ENCODE measurements at regions not wholly inside any gene's neighbourhood (a gene's known extent, or its start where the extent isn't known, plus 50 kb on each side); places are given as distances from the start of the nearest gene placed in this dataset.

DNA sequence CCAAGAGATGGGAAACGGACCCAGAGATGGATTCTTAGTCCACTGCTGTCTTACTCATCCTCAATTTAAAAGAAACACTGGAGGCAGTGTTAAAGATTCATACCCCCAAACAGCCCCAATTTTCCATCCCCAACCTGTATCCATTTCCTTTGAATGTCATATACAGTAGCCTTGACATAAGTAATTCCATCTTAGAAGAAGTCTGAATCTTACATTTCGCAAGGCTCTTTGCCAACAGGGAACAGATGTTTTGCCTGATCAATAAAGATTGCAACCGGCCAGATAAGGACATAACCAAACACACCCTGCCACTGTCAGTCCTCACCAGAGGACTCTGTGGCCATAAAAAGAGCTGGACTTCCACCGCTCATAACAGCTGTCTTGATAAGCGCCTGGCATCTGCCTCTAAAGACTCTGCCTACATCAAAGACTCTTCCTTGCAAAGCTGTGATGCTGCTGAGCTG is 59.0 kb upstream of the MED9 start:
- no peak for DNase-seq

- DNase-seq: no peak
Observed at GRCh38 chr17:17419166-17419565, 57.6 kb upstream of the MED9 start.

DNA sequence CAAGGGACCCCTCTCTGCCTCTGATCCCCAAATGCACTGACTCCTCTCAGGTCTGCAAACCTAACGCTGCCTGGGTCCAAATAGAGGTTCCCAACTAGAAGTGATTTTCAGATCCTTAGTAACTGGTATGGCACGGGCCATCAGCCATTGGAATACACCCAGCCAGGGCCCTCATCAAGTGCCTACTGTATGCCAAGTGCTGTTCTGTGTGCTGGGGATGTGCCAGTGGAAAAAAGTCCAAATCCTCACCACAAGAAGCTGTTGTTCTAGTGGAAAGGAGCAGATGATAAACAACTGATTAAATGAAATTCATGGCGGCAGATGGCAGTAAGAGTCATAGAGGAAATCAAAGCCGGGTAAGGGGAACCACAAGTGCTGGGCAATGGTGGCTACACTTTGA is 57.2 kb upstream of the MED9 start:
- DNase-seq: no peak

DNA sequence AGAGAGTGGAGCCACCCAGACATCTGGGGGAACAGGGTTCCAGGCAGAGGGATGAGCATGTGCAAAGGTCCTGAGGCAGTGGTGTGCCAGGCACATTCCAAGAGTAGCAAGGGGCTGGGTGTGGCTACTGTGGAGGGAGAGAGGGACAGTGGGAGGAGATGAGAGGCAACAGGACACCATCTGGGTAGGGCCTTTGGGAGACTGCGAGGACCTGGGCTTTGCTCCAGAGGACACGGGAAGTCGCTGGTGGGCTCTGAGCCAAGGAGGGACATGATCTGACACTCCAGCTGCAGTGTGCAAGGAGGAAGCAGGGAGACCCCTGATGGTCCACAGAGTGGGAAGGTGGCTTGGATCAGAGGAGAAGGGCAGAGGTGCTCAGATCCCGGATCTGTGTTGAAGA is 56.7 kb upstream of the MED9 start:
- DNase-seq: no peak

DNA sequence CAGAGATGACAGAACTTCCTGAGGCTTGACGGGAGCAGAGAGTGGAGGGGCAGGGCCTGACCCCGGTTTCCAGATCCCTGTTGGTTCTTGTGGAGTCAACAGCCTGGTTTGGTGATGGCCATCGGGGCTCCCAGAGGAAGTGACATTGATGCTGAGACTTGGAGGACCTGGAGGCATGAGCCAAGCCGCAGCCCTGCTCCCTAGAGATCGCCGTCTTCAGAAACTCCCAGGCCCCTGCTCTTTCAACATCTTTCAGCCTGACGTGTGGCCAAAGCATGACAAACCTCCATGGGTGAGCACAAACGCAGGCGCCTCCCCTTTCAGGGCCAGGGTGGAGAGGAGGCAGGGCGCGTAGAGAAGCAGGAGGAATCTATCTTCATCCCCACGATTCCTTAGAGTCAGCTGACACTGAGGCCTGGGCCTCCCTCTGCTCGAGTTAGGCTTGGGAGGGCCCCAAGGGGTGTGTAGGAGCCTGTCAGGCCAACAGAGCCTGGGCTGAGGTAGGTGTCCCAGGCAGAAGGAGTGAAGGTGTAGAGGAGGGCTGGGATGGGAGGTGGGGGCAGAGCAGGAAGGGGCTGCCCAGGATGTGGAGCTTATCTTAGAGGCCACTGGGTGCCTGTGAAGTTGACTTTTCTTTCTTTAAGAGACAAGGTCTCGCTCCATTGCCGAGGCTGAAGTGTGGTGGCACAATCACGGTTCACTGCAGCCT is 56.1 kb upstream of the MED9 start:
- no peak for DNase-seq

DNA sequence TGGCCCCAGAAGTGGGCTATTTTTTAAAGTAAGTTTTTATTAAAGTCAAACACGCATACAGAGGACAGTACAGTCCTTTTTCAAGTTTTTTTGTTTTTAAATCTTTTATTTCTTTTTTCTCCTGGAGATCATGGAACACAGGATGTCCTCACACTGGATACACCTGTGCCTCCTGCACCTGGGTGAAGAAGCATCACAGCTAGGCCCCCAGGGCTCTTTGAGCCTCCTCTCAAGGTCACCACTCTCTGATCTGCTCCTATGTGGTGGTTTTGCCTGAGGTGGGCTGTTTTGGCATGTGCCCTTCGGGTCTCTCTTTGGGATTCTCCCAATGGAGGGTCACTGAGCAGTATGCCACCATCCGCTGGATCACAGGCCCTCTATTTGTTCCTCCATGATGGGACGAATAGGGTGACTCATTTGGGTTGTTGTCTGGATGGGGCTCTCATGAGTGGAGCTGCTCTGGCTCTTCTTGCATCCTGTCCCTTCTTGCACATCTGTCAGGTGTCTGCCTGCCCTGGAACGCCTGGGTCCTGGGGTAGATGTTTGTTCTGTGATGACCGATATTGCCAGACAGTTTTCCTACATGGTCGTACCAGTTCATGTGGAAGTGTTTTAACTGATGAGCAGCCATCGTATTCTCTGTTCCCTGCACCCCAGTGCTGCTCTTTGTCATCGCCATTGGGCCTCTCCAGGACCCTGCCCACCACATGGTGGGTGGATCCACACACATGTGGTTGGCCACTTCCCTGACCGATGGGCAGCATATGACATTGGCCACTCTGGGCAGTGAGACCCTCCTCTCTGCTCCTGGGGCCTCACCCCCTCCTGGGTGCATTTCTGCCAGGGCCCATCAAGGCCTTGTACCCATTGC is 55.2 kb upstream of the MED9 start:
- no peak for DNase-seq

GRCh38 chr17:17422217-17422610 is 54.6 kb upstream of the MED9 start:
- no peak for DNase-seq

DNA sequence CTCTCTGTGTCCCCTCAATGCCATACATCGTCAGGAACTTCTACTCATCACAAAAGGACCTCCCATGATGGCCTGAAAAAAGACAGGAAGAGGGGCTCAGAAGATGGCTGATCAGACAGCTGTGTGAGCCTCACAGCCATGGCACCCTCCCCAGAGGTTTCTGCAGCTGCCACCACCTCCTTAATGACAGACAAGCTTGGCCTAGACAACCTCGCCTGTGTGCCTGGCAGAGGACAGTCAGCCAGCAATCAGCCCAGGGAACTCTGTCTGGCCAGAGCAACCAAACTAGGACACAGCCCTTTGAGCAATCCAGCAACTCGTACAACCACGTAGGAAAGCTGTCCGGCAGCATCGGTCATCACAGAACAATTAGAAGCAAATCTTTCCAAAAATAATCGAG is 54.2 kb upstream of the MED9 start:
- no peak for DNase-seq

DNA sequence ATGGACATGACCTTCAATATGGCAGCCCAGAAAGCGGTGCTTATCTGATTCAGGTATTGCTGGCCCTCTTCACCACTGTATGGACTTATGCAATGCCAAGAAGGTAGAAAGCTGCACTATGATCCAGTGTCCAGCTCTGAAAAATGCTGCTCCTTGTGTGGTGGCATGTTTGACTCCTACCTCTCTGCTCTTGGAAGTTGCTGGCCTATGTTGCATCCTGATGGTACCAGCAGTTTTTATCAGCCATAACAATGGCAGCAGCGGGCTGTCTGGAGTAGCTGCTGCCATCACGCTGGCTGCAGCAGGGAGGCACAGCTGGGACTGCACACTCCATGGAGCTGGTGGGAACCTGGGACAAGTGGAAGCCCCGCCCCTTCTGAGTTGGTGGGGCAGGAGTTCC is 53.1 kb upstream of the MED9 start:
- DNase-seq: no peak

DNA sequence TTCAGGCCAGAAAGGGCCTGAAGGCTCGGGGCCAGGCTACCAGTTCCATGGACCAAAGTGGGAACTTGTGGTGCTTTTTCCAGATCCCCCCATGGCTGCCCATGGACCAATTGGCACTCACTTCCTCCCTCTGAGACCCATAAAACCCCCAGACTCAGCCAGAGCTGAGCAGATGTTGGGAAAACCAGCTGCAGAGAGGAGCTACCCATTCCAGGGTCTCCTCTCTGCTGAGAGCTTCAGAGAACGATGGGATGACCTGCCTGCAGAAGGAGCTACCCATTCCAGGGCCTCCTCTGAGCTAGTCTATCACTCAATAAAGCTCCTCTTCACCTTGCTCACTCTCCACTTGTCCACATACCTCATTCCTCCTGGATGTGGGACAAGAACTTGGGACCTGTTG is 52.2 kb upstream of the MED9 start:
- DNase-seq: no peak

DNA sequence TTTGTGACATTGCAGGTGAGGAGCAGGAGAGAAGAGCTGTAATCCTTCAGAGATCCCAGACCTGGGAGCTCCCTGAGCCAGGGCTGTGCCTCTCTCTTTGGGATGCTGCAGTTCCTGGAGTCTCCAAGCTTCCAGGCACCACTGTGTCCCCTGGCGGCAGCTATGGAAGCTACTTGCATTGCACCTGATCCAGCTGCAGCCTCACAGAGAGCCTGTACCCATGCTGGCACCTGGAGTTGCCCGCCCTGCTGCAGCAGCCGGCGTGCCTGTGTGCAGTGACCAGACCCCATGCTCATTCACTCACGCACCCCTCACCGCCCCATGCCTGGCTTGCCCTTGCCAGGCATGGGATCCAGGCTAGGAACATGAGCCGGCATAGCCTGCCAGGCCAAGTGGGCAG is 51.8 kb upstream of the MED9 start:
- no peak for DNase-seq

DNA sequence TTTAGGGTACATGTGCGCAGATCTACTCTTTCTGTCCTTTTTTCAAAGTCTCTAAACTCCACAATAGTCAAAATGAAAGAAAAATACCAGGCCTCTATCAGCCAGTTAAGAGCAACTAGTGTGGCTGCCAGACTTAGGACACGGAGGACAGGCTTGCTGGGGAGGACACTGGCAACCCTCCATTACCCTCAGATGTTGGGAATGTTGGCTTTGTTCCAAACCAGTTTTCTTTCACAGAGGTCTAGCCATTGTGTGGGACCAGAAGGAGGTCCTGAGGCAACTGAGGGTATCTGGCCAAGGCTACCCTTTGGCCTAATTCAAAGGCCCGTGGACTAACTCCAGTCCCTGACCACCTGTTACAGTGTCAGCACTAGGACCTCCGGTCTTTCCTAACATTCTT is 51.2 kb upstream of the MED9 start:
- no peak for DNase-seq

DNA sequence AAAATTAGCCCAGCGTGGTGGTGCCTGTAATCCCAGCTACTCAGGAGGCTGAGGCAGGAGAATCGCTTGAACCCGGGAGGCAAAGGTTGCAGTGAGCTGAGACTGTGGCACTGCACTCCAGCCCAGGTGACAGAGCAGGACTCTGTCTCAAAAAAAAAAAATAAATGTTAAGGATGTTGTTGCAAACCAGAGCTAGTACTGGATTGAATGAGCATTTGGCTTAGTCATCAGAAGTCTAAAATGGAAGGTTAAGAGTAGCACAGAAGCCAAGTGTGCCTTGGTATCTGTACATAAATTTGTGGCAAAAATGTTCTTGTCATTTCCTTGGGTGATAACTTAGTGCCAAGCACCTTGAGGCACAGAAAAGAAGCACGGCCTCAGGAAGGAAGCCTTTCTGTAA is 50.6 kb upstream of the MED9 start:
- DNase-seq: no peak

Measured in suppressor macrophage (primary cell).